Retinal pigment epithelial cell (primary cell): ENCODE measurements at regions not wholly inside any gene's neighbourhood (a gene's known extent, or its start where the extent isn't known, plus 50 kb on each side); places are given as distances from the start of the nearest gene placed in this dataset.
"Not testable (repeated sequence)": the region's sequence is repeated elsewhere in the genome, so short reads cannot be mapped to it uniquely, and the experiment has no call there.

Experiments
- DNase-seq: peaks from one replicate; pipeline ENCODE4 v3.0.0-alpha.2; 2010; ENCODE audit warnings: low read depth
- H3K4me3 ChIP-seq: 2 replicates; pipeline ENCODE4 v1.5.1; 2011; ENCODE audit warnings: mild to moderate bottlenecking, low read length, control low read depth, moderate library complexity
- CTCF ChIP-seq: conservative IDR thresholded peaks from 2 replicates; pipeline ENCODE4 v1.5.1; 2011; ENCODE audit warnings: low read depth, low read length, control low read depth, inconsistent platforms

GRCh38 chr7:156360835-156361234 lies 279.7 kb upstream of the RNF32 start:
- DNase-seq: no peak
- no peak overlapping the region for H3K4me3 ChIP-seq
- no peak for TF ChIP-seq CTCF

GRCh38 chr7:156356551-156356950 lies 284.0 kb upstream of the RNF32 start:
- H3K4me3 ChIP-seq: no peak overlapping the region
- TF ChIP-seq CTCF: no peak
- no peak for DNase-seq

GRCh38 chr7:156353352-156353751 lies 287.2 kb upstream of the RNF32 start:
- DNase-seq: no peak
- H3K4me3 ChIP-seq: no peak overlapping the region
- TF ChIP-seq CTCF: no peak

- DNase-seq, H3K4me3 ChIP-seq: not testable (repeated sequence)
Observed at GRCh38 chr7:156347703-156348248, 292.8 kb upstream of the RNF32 start.

GRCh38 chr7:156347132-156347531 lies 293.4 kb upstream of the RNF32 start:
- no peak for TF ChIP-seq CTCF
- DNase-seq: no peak
- H3K4me3 ChIP-seq: no peak overlapping the region

- no peak for TF ChIP-seq CTCF
- no peak for DNase-seq
- no peak overlapping the region for H3K4me3 ChIP-seq
Observed at GRCh38 chr7:156344595-156344994, 296.0 kb upstream of the RNF32 start.

- no peak for TF ChIP-seq CTCF
Observed at GRCh38 chr7:156334636-156335035, 305.9 kb upstream of the RNF32 start.

GRCh38 chr7:156327916-156328315 lies 312.7 kb upstream of the RNF32 start:
- no peak overlapping the region for H3K4me3 ChIP-seq
- DNase-seq: no peak
- TF ChIP-seq CTCF: no peak

More at GRCh38 chr7:156334636-156335035, 305.9 kb upstream of the RNF32 start:
- no peak for DNase-seq
- no peak overlapping the region for H3K4me3 ChIP-seq
